ENCODE measurements at regions not wholly inside any gene's neighbourhood (a gene's known extent, or its start where the extent isn't known, plus 50 kb on each side); places are given as distances from the start of the nearest gene placed in this dataset.

- no TSS peak for BruUV-seq (replicated peaks)
- no peak overlapping the region for H3K4me2 ChIP-seq (ENCODE audit: low read depth, low read length)
- H3K4me3 ChIP-seq (replicated peaks in 1 of 3; ENCODE audit: insufficient read depth in 1 of 3, low read depth in 2 of 3, low read length in 3 of 3) = no peak overlapping the region
- WGBS (ENCODE audit: low lambda C conversion rate) = 1% methylated on average over 2 of the region's 2 CpGs
- no peaks in the 10 kb centered on the region for H3K4me1 ChIP-seq (ENCODE audit: insufficient read depth, low read length)
- no peaks in the 10 kb centered on the region for H3K9me3 ChIP-seq (ENCODE audit: low read length)
- no peak overlapping the region for H3K9ac ChIP-seq (ENCODE audit: insufficient read depth, low read depth, low read length)
- TF ChIP-seq NR0B2 (CRISPR knock-in tag; IDR thresholded peaks at IDR 0.05) (no peak), HOXA3 (CRISPR knock-in tag; IDR thresholded peaks at IDR 0.05) (no peak), MZF1 (CRISPR knock-in tag; IDR thresholded peaks at IDR 0.05; ENCODE audit: borderline replicate concordance) (no peak), ZNF598 (CRISPR knock-in tag; IDR thresholded peaks at IDR 0.05; ENCODE audit: borderline replicate concordance) (no peak), CAMTA2 (CRISPR knock-in tag; IDR thresholded peaks at IDR 0.05; ENCODE audit: borderline replicate concordance) (no peak), HMG20A (CRISPR knock-in tag; IDR thresholded peaks at IDR 0.05; ENCODE audit: borderline replicate concordance) (no peak), ZNF552 (CRISPR knock-in tag; IDR thresholded peaks at IDR 0.05; ENCODE audit: borderline replicate concordance) (no peak), ADNP (CRISPR knock-in tag; IDR thresholded peaks at IDR 0.05) (no peak), FOXC1 (CRISPR knock-in tag; IDR thresholded peaks at IDR 0.05; ENCODE audit: borderline replicate concordance) (no peak), STAG1 (CRISPR knock-in tag; IDR thresholded peaks at IDR 0.05) (no peak), ZNF703 (CRISPR knock-in tag; IDR thresholded peaks at IDR 0.05; ENCODE audit: borderline replicate concordance) (no peak), ZFX (CRISPR knock-in tag; IDR thresholded peaks at IDR 0.05; ENCODE audit: low read depth) (no peak), CTCF (CRISPR knock-in tag; IDR thresholded peaks at IDR 0.05) (no peak), DPF2 (CRISPR knock-in tag; IDR thresholded peaks at IDR 0.05; ENCODE audit: borderline replicate concordance, low read depth) (no peak), JUN (CRISPR knock-in tag; IDR thresholded peaks at IDR 0.05) (no peak), LRRFIP1 (CRISPR knock-in tag; conservative IDR thresholded peaks at IDR 0.05) (no peak)
- FAIRE-seq (no peak), ATAC-seq (no peak), DNase-seq (ENCODE audit: low spot score) (no peak)
- no peaks in the 10 kb centered on the region for H3K36me3 ChIP-seq (replicated peaks in 1 of 2; ENCODE audit: control insufficient read depth in 1 of 2, insufficient read depth in 2 of 2, low read length in 2 of 2)
- in situ Hi-C loops (cut with HindIII; ENCODE audit: extremely low pct_ligation_motif_present, low pct_unique_long_range_greater_than_20kb) = no loop called here
- no peaks in the 10 kb centered on the region for H3K79me2 ChIP-seq (ENCODE audit: insufficient read depth, low read length)
- POLR2A ChIA-PET = no interaction called here
- no peaks in the 10 kb centered on the region for H4K20me1 ChIP-seq (ENCODE audit: insufficient read depth, low read length)
- intact Hi-C loops (cut with micrococcal nuclease; ENCODE audit: unreplicated experiment) = no loop called here
- H2AFZ ChIP-seq (ENCODE audit: low read length) = no peak overlapping the region
- H3K27ac ChIP-seq (ENCODE audit: extremely low read length, insufficient read depth, low read length) = no peak overlapping the region
- CTCF ChIA-PET (ENCODE audit: low intra/inter-chr PET ratio, low total read pairs) = no interaction called here
- H3K27me3 ChIP-seq (ENCODE audit: control insufficient read depth in 1 of 2, insufficient read depth in 2 of 2, low read length in 2 of 2) = no peaks in the 10 kb centered on the region
Observed at GRCh38 chr14:106633721-106634120, 1107.3 kb downstream of the TMEM121 start.

All from HepG2 (cell line).